Renal cortex interstitium (tissue), 11 donors: ENCODE measurements at regions not wholly inside any gene's neighbourhood (a gene's known extent, or its start where the extent isn't known, plus 50 kb on each side); places are given as distances from the start of the nearest gene placed in this dataset.

ENCODE experiments used
- DNase-seq, 11 donors: peaks; one replicate each; pipeline ENCODE4 v3.0.0-alpha.2; 2013; ENCODE audit warnings: low read depth in 9 of 11, low spot score in 4 of 11; ENCODE audit errors: extremely low read depth in 1 of 11

- no peak for DNase-seq
These were observed 646.2 kb upstream of the ATXN8OS start for GRCh38 chr13:69461397-69461796.

GRCh38 chr13:69459346-69459745, 648.3 kb upstream of the ATXN8OS start:
- no peak for DNase-seq

GRCh38 chr13:69458013-69458412, 649.6 kb upstream of the ATXN8OS start:
- DNase-seq: no peak

GRCh38 chr13:69450245-69450644, 657.4 kb upstream of the ATXN8OS start:
- DNase-seq: no peak

- no peak for DNase-seq
These were observed 682.4 kb upstream of the ATXN8OS start for GRCh38 chr13:69425235-69425634.

- no peak for DNase-seq
These were observed 683.8 kb upstream of the ATXN8OS start for GRCh38 chr13:69423844-69424243.

- no peak for DNase-seq
These were observed 689.3 kb upstream of the ATXN8OS start for GRCh38 chr13:69418319-69418718.

GRCh38 chr13:69410761-69411160, 696.9 kb upstream of the ATXN8OS start:
- DNase-seq: no peak

GRCh38 chr13:69391756-69392155, 715.9 kb upstream of the ATXN8OS start:
- DNase-seq: no peak

GRCh38 chr13:69389899-69390298, 717.7 kb upstream of the ATXN8OS start:
- no peak for DNase-seq

GRCh38 chr13:69373747-69374425, 733.7 kb upstream of the ATXN8OS start:
- DNase-seq: no peak

- no peak for DNase-seq
These were observed 744.3 kb upstream of the ATXN8OS start for GRCh38 chr13:69363360-69363759.

GRCh38 chr13:69331245-69331644, 776.4 kb upstream of the ATXN8OS start:
- no peak for DNase-seq

GRCh38 chr13:69324090-69324886, 783.3 kb upstream of the ATXN8OS start:
- DNase-seq: peak in 3 of 11 donors; percentile 1 to 3 (median 2)

- DNase-seq: no peak
These were observed 788.0 kb upstream of the ATXN8OS start for GRCh38 chr13:69319656-69320055.

- DNase-seq: no peak
These were observed 792.6 kb upstream of the ATXN8OS start for GRCh38 chr13:69315039-69315438.

GRCh38 chr13:69306766-69307165, 800.9 kb upstream of the ATXN8OS start:
- no peak for DNase-seq

- DNase-seq: no peak
These were observed 807.5 kb upstream of the ATXN8OS start for GRCh38 chr13:69300131-69300530.

- DNase-seq: no peak
These were observed 811.5 kb upstream of the ATXN8OS start for GRCh38 chr13:69296130-69296529.

- DNase-seq: no peak
These were observed 814.7 kb upstream of the ATXN8OS start for GRCh38 chr13:69292789-69293425.
